ENCODE measurements at regions not wholly inside any gene's neighbourhood (a gene's known extent, or its start where the extent isn't known, plus 50 kb on each side); places are given as distances from the start of the nearest gene placed in this dataset.

GRCh38 chr2:22812065-22812680 lies 572.8 kb upstream of the KLHL29 start:
- no peak for DNase-seq

GRCh38 chr2:22817197-22817596 lies 567.8 kb upstream of the KLHL29 start:
- DNase-seq: no peak

GRCh38 chr2:22821458-22821857 lies 563.5 kb upstream of the KLHL29 start:
- DNase-seq: no peak

GRCh38 chr2:22822835-22823234 lies 562.1 kb upstream of the KLHL29 start:
- DNase-seq: no peak

DNA sequence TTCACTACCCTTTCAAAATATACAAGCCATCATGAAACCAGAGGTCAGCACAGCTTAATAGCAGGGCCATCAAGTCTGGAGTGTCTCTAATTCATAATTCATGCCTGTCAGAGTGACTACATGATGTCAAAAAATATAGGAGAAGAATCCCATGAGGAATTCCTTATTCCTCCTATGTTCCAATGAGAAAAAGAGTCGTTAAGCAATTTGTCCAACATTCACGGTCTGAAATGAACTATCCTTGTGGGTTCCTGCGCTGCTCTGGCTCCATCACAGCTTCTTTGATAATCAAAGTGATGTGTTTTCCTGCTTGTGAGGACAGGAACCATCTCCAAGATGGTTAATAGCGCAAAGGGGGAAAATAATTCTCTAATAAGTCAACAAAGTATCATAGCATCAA lies 560.4 kb upstream of the KLHL29 start:
- DNase-seq: no peak

DNA sequence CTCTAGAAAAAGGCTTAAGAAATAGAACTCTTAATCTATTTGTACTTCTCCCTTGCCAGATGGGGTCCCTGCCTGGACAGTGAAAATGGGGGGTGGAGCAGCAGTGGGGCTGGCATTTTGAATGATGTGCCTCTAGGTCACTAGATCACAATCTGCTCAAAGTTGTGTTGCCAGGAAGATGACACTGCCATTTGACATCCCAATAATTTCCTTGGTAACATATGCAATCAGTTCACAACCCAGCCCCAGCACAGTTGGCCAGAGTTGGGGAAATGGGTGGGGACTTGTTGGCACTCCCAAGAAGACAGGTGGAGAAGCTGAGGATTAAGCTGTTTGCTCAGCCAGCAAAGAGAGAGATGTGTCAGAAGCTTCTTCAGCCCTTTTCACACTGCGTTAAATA lies 558.3 kb upstream of the KLHL29 start:
- peak; percentile 50 for DNase-seq

- no peak for DNase-seq
These were observed 555.2 kb upstream of the KLHL29 start for GRCh38 chr2:22829791-22830190.

DNA sequence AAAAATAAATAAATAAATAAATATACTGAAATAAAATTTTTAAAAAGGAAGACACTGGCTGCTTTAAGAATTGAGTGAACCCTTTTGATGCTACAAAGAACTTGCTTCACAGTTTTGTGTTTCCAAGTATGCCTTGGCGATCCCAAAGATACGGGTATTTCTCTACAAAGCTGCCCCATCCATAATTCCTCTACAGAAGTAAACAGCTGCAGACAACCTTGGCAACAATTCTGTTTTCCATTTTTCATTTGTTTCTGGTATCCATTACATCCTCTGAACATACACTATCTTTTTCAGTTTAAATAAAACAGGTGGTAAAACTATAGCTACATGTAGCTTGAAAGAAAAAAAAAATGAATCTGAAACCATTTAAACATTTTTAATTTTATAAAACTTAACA lies 552.8 kb upstream of the KLHL29 start:
- no peak for DNase-seq

DNA sequence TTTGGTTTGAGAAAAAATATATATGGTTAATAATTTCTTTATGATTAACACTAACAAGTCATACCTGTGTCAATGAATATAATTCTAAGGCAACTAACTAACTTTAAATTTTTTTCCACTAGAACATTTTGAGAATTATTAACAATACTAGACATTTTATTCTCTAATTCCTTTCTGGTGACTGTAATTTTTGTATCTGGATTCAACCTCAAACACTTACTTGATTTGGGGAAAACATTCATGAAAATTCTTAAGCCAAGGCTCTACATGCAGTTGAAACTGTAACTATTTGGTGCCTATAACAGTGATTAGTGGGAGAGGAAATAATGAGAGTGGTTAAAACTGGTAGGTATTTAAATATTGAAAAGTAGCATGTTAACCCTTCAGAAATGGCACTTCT lies 546.5 kb upstream of the KLHL29 start:
- no peak for DNase-seq

GRCh38 chr2:22842205-22842869 lies 542.6 kb upstream of the KLHL29 start:
- DNase-seq: peak; percentile 16

DNA sequence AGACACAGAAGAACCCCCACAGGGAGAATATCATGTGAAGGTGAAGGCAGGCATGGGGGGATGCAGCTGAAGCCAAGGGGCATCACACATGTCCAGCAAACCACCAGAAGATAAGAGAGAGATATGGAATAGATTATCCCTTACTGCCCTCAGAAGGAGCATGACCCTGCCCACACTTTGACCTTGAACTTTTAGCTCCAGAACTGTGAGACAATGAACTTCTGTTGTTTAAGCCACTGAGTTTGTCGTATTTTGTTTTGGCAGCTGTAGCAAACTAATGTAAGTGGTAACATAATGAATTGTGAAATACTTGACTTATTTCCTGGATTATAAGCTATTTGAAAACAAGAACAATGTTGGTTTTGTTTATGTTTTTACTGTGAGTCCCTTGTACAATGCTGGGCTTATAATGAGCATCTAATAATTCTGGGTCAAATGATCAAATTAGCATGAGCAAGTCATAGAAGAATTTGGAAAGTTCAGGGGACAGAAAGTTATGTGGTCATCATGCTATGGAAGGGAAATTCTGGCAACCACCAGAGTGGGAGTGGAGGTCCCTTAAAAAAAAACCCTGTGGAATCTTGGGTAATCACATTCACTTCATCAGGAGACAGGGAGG lies 541.0 kb upstream of the KLHL29 start:
- no peak for DNase-seq

- no peak for DNase-seq
These were observed 534.7 kb upstream of the KLHL29 start for GRCh38 chr2:22850310-22850709.

DNA sequence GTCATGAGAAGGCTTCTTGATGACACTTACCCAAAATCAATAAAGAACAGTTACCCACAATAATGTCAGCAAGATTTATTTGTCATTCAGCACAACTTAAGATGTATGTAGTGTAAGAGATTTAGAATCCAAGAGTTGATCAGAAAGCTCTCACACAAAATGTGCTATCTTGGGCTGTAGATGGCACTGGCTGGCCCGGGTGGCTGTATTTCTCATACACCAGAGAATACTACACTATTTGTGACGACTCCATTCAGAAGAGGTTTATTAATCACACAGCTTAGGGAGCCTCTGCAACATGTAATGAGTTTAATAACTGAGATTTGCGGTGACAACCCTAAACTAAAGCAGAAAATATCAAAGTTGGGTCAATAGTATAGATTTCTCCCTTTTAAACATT lies 530.4 kb upstream of the KLHL29 start:
- DNase-seq: no peak

- no peak for DNase-seq
These were observed 529.9 kb upstream of the KLHL29 start for GRCh38 chr2:22855081-22855480.

- DNase-seq: no peak
These were observed 529.2 kb upstream of the KLHL29 start for GRCh38 chr2:22855761-22856184.

DNA sequence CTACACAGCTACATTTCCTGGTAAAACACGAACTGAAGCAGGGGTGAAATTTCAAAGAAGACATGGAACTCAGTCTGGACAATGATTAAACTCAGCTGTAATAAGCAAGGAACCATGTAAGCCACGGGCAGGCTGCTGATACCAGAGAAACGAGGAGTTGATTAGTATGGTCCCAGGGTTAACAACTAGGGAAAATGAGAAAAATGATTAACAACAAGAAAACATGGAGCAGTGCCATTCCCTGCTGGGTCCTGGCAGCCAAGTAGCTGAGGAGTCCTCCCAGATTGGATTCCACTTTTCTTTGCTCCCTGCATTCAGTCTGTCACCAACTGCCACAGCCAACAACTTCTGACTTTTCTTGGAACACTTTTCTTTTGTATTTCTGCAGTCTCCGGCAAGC lies 517.0 kb upstream of the KLHL29 start:
- no peak for DNase-seq

DNA sequence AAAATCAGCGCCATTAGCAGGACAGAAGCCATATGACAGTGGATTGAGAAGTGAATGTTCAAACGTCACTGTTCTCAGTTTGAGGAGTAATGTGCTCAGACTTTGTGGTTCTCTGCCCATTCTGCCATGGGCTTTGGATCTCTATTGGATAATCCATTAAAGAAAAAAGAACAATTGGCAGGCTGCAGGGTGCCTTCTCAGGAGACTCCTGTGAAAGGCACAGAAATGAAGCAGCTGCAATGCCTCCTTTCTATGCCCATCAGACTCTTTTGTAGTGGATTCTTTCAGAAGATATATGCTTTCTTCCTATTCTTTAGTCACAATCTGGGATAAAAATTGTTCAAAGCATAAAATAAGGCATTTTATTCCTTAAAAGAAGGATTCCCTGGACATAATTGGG lies 506.9 kb upstream of the KLHL29 start:
- no peak for DNase-seq

DNA sequence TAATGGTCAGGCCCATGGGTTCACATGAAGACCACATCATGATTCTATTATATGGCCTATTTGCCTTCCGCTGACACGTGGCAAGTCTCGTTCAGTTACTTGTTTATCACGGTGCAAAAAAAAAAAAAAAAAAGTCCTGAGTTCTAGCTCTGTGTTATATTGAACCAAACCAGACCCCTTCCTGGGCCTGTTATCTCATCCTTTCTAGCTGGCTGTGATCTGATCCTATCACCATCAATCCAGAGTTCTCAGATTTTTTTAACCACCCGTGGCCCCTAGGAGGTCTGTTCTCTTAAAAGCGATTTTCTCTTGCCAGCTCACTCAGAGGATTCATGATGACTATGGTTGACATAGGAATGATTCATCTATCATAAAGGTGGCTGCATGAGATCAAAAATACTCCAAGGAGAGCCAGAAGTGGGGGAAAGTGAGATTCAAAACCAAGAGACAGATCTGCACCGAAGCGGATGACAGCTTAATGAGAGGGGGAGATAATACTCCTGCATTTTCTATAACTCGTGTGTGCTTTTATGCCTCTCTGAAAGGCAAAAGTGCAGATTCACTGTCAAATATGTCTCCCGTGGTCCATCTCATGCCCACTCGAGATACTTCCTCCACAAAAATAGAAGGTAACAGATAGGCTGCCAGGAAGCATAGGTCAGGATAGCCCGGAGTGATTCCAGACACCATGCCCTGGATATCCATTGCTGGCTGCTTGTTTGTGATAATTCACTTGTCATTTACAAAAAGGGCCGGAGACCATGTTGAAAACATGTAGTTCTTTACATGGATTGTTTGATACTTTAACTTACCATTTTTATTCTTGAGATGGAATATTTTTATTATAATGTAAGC lies 505.7 kb upstream of the KLHL29 start:
- DNase-seq: no peak

DNA sequence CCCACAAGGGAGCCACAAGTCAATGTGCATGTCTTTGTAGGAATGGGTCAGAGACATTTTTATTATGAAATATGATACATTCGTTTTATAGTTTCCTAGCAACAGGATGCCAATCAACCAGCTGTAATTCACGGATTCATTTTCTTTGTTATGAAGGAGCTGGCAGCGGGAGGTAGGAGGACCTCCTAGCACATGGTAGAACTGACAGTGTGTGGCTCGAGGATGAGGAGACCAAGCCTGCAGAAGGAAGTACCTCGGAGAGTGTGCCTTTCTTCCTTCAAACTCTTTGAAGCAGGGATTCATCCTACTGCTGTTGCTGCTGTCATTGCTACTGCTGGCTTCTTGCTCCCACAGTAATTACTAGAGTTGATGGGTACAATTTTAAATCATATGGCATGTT lies 504.8 kb upstream of the KLHL29 start:
- no peak for DNase-seq

DNA sequence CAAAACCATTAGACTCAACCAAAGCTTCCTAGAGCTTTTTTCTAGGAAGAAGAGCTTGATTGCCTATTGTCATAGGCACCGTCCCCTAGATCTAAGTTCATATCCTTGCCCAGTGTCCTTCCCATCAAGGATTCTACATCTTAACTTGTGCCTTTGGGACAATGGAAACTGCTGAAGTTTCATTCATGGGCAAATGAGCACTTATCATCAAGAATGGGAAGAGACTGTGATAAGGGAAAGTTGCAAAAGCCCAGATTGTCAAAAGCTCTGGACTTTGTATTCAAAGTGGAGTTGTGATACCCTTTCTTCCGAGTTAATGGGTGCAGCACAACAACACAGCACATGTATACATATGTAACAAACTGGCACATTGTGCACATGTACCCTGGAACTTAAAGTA lies 503.0 kb upstream of the KLHL29 start:
- no peak for DNase-seq

DNA sequence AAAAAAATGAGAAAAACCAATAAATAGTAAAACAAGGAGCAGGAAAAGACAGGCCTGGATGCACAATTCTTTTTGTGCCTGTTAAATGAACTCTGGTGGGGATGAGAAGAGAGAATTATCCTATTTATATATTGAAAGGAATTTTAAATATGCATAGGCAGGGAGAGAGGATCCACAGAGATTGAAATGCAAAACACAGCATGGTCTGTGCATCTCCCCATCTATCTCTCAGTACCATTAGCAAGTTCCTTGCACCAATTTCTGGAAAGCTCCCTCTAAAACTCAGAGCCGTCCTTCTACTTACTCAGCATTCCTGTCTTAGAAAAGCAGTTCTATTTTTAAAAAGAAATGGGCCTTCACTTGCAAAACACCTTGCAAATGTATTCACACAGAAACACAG lies 502.3 kb upstream of the KLHL29 start:
- no peak for DNase-seq

DNA sequence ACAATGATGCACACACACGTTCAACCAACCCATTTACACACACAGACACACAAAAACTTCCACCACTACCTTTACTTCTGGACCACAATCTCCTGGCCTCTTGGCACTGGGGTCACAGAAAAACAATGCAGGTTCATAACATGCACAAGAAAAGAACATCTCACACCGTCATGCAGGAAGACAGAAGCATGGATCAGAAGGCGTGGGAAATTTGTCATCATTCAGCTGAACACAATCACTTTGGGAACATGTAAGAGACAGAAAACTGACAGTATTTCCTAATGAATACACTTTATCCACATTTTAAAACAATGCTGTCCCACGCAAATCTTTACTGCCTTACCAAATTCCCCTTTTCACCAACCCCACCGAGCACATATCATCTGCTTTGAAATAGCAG lies 501.9 kb upstream of the KLHL29 start:
- no peak for DNase-seq

- DNase-seq: no peak
These were observed 499.7 kb upstream of the KLHL29 start for GRCh38 chr2:22885245-22885644.

DNA sequence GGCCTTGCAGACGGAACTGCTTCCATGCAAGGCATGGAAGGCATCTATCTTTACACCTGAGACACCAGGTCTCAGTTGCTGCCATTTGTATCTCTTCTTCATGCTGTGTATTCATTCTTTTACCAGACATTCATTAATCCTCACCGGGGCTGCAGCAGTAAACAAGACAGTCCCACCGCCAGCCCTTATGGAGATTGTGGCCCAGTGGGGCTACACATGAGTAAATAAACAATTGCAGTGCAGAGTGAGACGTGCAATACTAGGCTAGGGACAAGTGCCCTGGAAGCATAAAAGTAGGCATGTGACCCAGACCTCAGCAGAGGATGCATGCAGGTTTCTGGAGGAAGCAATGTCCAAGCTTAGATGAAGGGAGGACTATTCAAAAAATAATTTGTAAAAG lies 497.6 kb upstream of the KLHL29 start:
- DNase-seq: no peak

Measured in DMS 273 treated with DMSO at 0.1 percent for 48 hours (cell line).